Vagina (tissue), 2 donors: ENCODE measurements at regions not wholly inside any gene's neighbourhood (a gene's known extent, or its start where the extent isn't known, plus 50 kb on each side); places are given as distances from the start of the nearest gene placed in this dataset.

Experiments used
- CTCF ChIP-seq, 3 experiments: fragments of 450-650 bp in 2 of 3; fragments of 200-600 bp in 1 of 3; sonication (generic) in 1 of 3; IDR thresholded peaks; one replicate each; pipeline ENCODE4 v1.5.1; 2017 to 2019; ENCODE audit warnings: antibody characterized with exemption in 3 of 3, mild to moderate bottlenecking in 2 of 3, moderate library complexity in 2 of 3
- POLR2A ChIP-seq, 2 donors: fragments of 450-650 bp; IDR thresholded peaks; one replicate each; pipeline ENCODE4 v1.6.1; 2017; ENCODE audit warnings: antibody characterized with exemption in 2 of 2, mild to moderate bottlenecking in 2 of 2, moderate library complexity in 2 of 2

DNA sequence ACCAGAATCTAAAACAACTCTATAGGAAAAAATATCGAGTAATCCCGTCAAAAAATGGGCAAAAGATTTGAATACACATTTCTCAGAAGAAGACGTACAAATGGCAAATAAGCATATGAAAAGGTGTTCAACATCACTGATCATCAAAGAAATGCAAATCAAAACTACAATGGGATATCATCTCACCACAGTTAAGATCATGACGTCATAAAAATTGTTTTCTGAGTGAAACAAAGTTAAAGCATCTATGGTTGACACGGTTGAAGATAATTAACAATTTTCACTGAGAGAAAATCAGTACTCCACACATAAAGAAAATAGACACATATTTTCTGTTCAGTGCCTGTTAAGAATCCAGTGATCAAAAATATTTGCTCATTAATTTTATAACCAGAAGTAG is 1010.8 kb upstream of the ADGRL3 start:
- TF ChIP-seq POLR2A (IDR thresholded peaks at IDR 0.05) (no peak), CTCF (IDR thresholded peaks at IDR 0.05) (no peak)
